ELF-1 (cell line): ENCODE measurements at regions not wholly inside any gene's neighbourhood (a gene's known extent, or its start where the extent isn't known, plus 50 kb on each side); places are given as distances from the start of the nearest gene placed in this dataset.
A peak's percentile ranks its signal among the peaks of the same experiment; 100 is the strongest.
"Not testable (repeated sequence)": the region's sequence is repeated elsewhere in the genome, so short reads cannot be mapped to it uniquely, and the experiment has no call there.

ENCODE experiments used
- DNase-seq: peaks from one replicate; pipeline ENCODE4 v3.0.0-alpha.2; 2016; ENCODE audit warnings: low read depth, low spot score

- DNase-seq = no peak
Measured at GRCh38 chr3:187540847-187541246, 129.3 kb downstream of the SST start.

- no peak for DNase-seq
Measured at GRCh38 chr3:187536185-187536584, 134.0 kb downstream of the SST start.

- peak; percentile 52 for DNase-seq
Measured at GRCh38 chr3:187533797-187534196, 136.4 kb downstream of the SST start.

GRCh38 chr3:187531831-187532230 is 138.4 kb downstream of the SST start:
- DNase-seq = no peak

GRCh38 chr3:187522890-187523289 is 147.3 kb downstream of the SST start:
- DNase-seq = no peak

- DNase-seq = no peak
Measured at GRCh38 chr3:187522293-187522692, 147.9 kb downstream of the SST start.

- DNase-seq = no peak
Measured at GRCh38 chr3:187521546-187521945, 148.6 kb downstream of the SST start.

- DNase-seq = no peak
Measured at GRCh38 chr3:187520027-187520945, 149.9 kb downstream of the SST start.

GRCh38 chr3:187519428-187519890 is 150.7 kb downstream of the SST start:
- peak; percentile 78 for DNase-seq

- no peak for DNase-seq
Measured at GRCh38 chr3:187518616-187519015, 150.4 kb downstream of the RTP4 start.

- DNase-seq = no peak
Measured at GRCh38 chr3:187518207-187518606, 150.0 kb downstream of the RTP4 start.

- no peak for DNase-seq
Measured at GRCh38 chr3:187516446-187517185, 148.4 kb downstream of the RTP4 start.

- no peak for DNase-seq
Measured at GRCh38 chr3:187507905-187508304, 139.7 kb downstream of the RTP4 start.

GRCh38 chr3:187507266-187507665 is 139.1 kb downstream of the RTP4 start:
- DNase-seq = no peak

GRCh38 chr3:187504435-187504834 is 136.2 kb downstream of the RTP4 start:
- DNase-seq = no peak

GRCh38 chr3:187498211-187498724 is 130.1 kb downstream of the RTP4 start:
- no peak for DNase-seq

GRCh38 chr3:187497052-187497451 is 128.9 kb downstream of the RTP4 start:
- no peak for DNase-seq

GRCh38 chr3:187494056-187494455 is 125.9 kb downstream of the RTP4 start:
- DNase-seq = not testable (repeated sequence)

- DNase-seq = no peak
Measured at GRCh38 chr3:187491371-187491770, 123.2 kb downstream of the RTP4 start.

- DNase-seq = no peak
Measured at GRCh38 chr3:187490366-187490765, 122.2 kb downstream of the RTP4 start.

GRCh38 chr3:187484547-187485295 is 116.5 kb downstream of the RTP4 start:
- DNase-seq = peak; percentile 24

- DNase-seq = no peak
Measured at GRCh38 chr3:187481426-187481825, 113.2 kb downstream of the RTP4 start.
